ENCODE measurements at regions not wholly inside any gene's neighbourhood (a gene's known extent, or its start where the extent isn't known, plus 50 kb on each side); places are given as distances from the start of the nearest gene placed in this dataset.

DNA sequence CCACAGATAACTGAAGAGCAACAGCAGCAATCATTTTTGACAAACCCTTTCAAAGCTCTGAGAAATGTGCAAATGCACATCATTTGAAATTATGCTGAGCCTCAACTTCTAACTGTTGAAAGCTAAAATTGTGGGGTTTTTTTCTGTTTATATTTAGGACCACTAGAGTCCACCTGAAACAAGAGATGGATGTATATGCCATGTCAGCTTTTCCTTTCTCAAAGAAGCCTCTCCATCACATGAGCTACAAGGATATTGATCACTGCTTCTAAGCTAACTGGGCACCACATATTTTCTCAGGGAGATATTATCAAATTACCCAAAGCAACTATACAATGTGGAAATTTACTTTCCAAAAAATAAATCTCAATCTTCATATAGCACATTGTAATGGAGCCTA, 498.6 kb upstream of the ZNF385D start:
- TF ChIP-seq, protein P1, sequence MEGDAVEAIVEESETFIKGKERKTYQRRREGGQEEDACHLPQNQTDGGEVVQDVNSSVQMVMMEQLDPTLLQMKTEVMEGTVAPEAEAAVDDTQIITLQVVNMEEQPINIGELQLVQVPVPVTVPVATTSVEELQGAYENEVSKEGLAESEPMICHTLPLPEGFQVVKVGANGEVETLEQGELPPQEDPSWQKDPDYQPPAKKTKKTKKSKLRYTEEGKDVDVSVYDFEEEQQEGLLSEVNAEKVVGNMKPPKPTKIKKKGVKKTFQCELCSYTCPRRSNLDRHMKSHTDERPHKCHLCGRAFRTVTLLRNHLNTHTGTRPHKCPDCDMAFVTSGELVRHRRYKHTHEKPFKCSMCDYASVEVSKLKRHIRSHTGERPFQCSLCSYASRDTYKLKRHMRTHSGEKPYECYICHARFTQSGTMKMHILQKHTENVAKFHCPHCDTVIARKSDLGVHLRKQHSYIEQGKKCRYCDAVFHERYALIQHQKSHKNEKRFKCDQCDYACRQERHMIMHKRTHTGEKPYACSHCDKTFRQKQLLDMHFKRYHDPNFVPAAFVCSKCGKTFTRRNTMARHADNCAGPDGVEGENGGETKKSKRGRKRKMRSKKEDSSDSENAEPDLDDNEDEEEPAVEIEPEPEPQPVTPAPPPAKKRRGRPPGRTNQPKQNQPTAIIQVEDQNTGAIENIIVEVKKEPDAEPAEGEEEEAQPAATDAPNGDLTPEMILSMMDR (conservative IDR thresholded peaks at IDR 0.05; ENCODE audit: low read depth, low read length), result no peak
- no peak for TF ChIP-seq EZH2 (IDR thresholded peaks at IDR 0.05; ENCODE audit: borderline replicate concordance, low read depth, low read length, poor library complexity, severe bottlenecking)
